ENCODE measurements at regions not wholly inside any gene's neighbourhood (a gene's known extent, or its start where the extent isn't known, plus 50 kb on each side); places are given as distances from the start of the nearest gene placed in this dataset.
"Not testable (repeated sequence)": the region's sequence is repeated elsewhere in the genome, so short reads cannot be mapped to it uniquely, and the experiment has no call there.

- WGBS (ENCODE audit: insufficient coverage) = no CpG with 5 or more reads among the region's 4 CpGs
- Histone ChIP-seq H3K4me3 (ENCODE audit: low read length) (no peak overlapping the region), H3K27ac (ENCODE audit: low read length) (no peak overlapping the region), H3K4me1 (ENCODE audit: control insufficient read depth, insufficient read depth, low read length) (no peaks in the 10 kb centered on the region), H3K27me3 (ENCODE audit: control insufficient read depth, insufficient read depth, low read length) (no peaks in the 10 kb centered on the region), H3K9me3 (replicated peaks; ENCODE audit: control insufficient read depth, low read depth, low read length) (no peaks in the 10 kb centered on the region), H3K36me3 (ENCODE audit: control insufficient read depth, insufficient read depth, low read length) (no peaks in the 10 kb centered on the region)
- DNase-seq = no peak
Observed at GRCh38 chr3:181610083-181610972, 101.4 kb upstream of the SOX2 start.

GRCh38 chr3:181609030-181609767, 102.5 kb upstream of the SOX2 start:
- H3K4me3 ChIP-seq (ENCODE audit: low read length) = no peak overlapping the region
- WGBS (ENCODE audit: insufficient coverage) = no CpG with 5 or more reads among the region's 1 CpG
- H3K36me3 ChIP-seq (ENCODE audit: control insufficient read depth, insufficient read depth, low read length) = no peaks in the 10 kb centered on the region
- H3K9me3 ChIP-seq (replicated peaks; ENCODE audit: control insufficient read depth, low read depth, low read length) = no peaks in the 10 kb centered on the region
- DNase-seq = no peak
- H3K4me1 ChIP-seq (ENCODE audit: control insufficient read depth, insufficient read depth, low read length) = no peaks in the 10 kb centered on the region
- H3K27me3 ChIP-seq (ENCODE audit: control insufficient read depth, insufficient read depth, low read length) = no peaks in the 10 kb centered on the region
- no peak overlapping the region for H3K27ac ChIP-seq (ENCODE audit: low read length)

- 94% methylated on average over 2 of the region's 3 CpGs for WGBS (ENCODE audit: insufficient coverage)
- Histone ChIP-seq H3K27me3 (ENCODE audit: control insufficient read depth, insufficient read depth, low read length) (no peaks in the 10 kb centered on the region), H3K27ac (ENCODE audit: low read length) (no peak overlapping the region), H3K9me3 (replicated peaks; ENCODE audit: control insufficient read depth, low read depth, low read length) (no peaks in the 10 kb centered on the region), H3K36me3 (ENCODE audit: control insufficient read depth, insufficient read depth, low read length) (no peaks in the 10 kb centered on the region), H3K4me1 (ENCODE audit: control insufficient read depth, insufficient read depth, low read length) (no peaks in the 10 kb centered on the region), H3K4me3 (ENCODE audit: low read length) (no peak overlapping the region)
- DNase-seq = no peak
Observed at GRCh38 chr3:181604267-181604666, 107.5 kb upstream of the SOX2 start.

GRCh38 chr3:181596126-181596525, 115.6 kb upstream of the SOX2 start:
- Histone ChIP-seq H3K27ac (ENCODE audit: low read length) (no peak overlapping the region), H3K9me3 (replicated peaks; ENCODE audit: control insufficient read depth, low read depth, low read length) (no peaks in the 10 kb centered on the region), H3K4me3 (ENCODE audit: low read length) (no peak overlapping the region), H3K36me3 (ENCODE audit: control insufficient read depth, insufficient read depth, low read length) (no peaks in the 10 kb centered on the region), H3K4me1 (ENCODE audit: control insufficient read depth, insufficient read depth, low read length) (no peaks in the 10 kb centered on the region), H3K27me3 (ENCODE audit: control insufficient read depth, insufficient read depth, low read length) (no peaks in the 10 kb centered on the region)
- no peak for DNase-seq

- not testable (repeated sequence) for DNase-seq; H3K4me1 ChIP-seq (ENCODE audit: control insufficient read depth, insufficient read depth, low read length); H3K4me3 ChIP-seq (ENCODE audit: low read length); H3K27ac ChIP-seq (ENCODE audit: low read length); H3K36me3 ChIP-seq (ENCODE audit: control insufficient read depth, insufficient read depth, low read length); H3K27me3 ChIP-seq (ENCODE audit: control insufficient read depth, insufficient read depth, low read length); H3K9me3 ChIP-seq (replicated peaks; ENCODE audit: control insufficient read depth, low read depth, low read length)
- 78% methylated on average over 12 of the region's 12 CpGs for WGBS (ENCODE audit: insufficient coverage)
Observed at GRCh38 chr3:181590939-181591338, 120.8 kb upstream of the SOX2 start.

- no CpG with 5 or more reads among the region's 8 CpGs for WGBS (ENCODE audit: insufficient coverage)
- Histone ChIP-seq H3K4me3 (ENCODE audit: low read length) (no peak overlapping the region), H3K4me1 (ENCODE audit: control insufficient read depth, insufficient read depth, low read length) (no peaks in the 10 kb centered on the region), H3K9me3 (replicated peaks; ENCODE audit: control insufficient read depth, low read depth, low read length) (no peaks in the 10 kb centered on the region), H3K36me3 (ENCODE audit: control insufficient read depth, insufficient read depth, low read length) (no peaks in the 10 kb centered on the region), H3K27me3 (ENCODE audit: control insufficient read depth, insufficient read depth, low read length) (no peaks in the 10 kb centered on the region), H3K27ac (ENCODE audit: low read length) (no peak overlapping the region)
- no peak for DNase-seq
Observed at GRCh38 chr3:181582619-181583018, 129.1 kb upstream of the SOX2 start.

GRCh38 chr3:181581656-181582055, 130.1 kb upstream of the SOX2 start:
- Histone ChIP-seq H3K27me3 (ENCODE audit: control insufficient read depth, insufficient read depth, low read length) (no peaks in the 10 kb centered on the region), H3K4me3 (ENCODE audit: low read length) (no peak overlapping the region), H3K36me3 (ENCODE audit: control insufficient read depth, insufficient read depth, low read length) (no peaks in the 10 kb centered on the region), H3K9me3 (replicated peaks; ENCODE audit: control insufficient read depth, low read depth, low read length) (no peaks in the 10 kb centered on the region), H3K27ac (ENCODE audit: low read length) (no peak overlapping the region), H3K4me1 (ENCODE audit: control insufficient read depth, insufficient read depth, low read length) (no peaks in the 10 kb centered on the region)
- no peak for DNase-seq
- 67% methylated on average over 1 of the region's 4 CpGs for WGBS (ENCODE audit: insufficient coverage)

GRCh38 chr3:181578743-181579142, 133.0 kb upstream of the SOX2 start:
- H3K27me3 ChIP-seq (ENCODE audit: control insufficient read depth, insufficient read depth, low read length) = no peaks in the 10 kb centered on the region
- H3K36me3 ChIP-seq (ENCODE audit: control insufficient read depth, insufficient read depth, low read length) = no peaks in the 10 kb centered on the region
- H3K4me3 ChIP-seq (ENCODE audit: low read length) = no peak overlapping the region
- no peak overlapping the region for H3K27ac ChIP-seq (ENCODE audit: low read length)
- no peaks in the 10 kb centered on the region for H3K9me3 ChIP-seq (replicated peaks; ENCODE audit: control insufficient read depth, low read depth, low read length)
- H3K4me1 ChIP-seq (ENCODE audit: control insufficient read depth, insufficient read depth, low read length) = no peaks in the 10 kb centered on the region
- WGBS (ENCODE audit: insufficient coverage) = 56% methylated on average over 2 of the region's 2 CpGs
- DNase-seq = no peak

GRCh38 chr3:181572432-181572831, 139.3 kb upstream of the SOX2 start:
- Histone ChIP-seq H3K36me3 (ENCODE audit: control insufficient read depth, insufficient read depth, low read length) (no peaks in the 10 kb centered on the region), H3K27ac (ENCODE audit: low read length) (no peak overlapping the region), H3K4me1 (ENCODE audit: control insufficient read depth, insufficient read depth, low read length) (no peaks in the 10 kb centered on the region), H3K9me3 (replicated peaks; ENCODE audit: control insufficient read depth, low read depth, low read length) (no peaks in the 10 kb centered on the region), H3K27me3 (ENCODE audit: control insufficient read depth, insufficient read depth, low read length) (no peaks in the 10 kb centered on the region), H3K4me3 (ENCODE audit: low read length) (no peak overlapping the region)
- no CpG with 5 or more reads among the region's 2 CpGs for WGBS (ENCODE audit: insufficient coverage)
- DNase-seq = no peak

- Histone ChIP-seq H3K4me3 (ENCODE audit: low read length) (no peak overlapping the region), H3K4me1 (ENCODE audit: control insufficient read depth, insufficient read depth, low read length) (no peaks in the 10 kb centered on the region), H3K27ac (ENCODE audit: low read length) (no peak overlapping the region), H3K36me3 (ENCODE audit: control insufficient read depth, insufficient read depth, low read length) (no peaks in the 10 kb centered on the region), H3K27me3 (ENCODE audit: control insufficient read depth, insufficient read depth, low read length) (no peaks in the 10 kb centered on the region), H3K9me3 (replicated peaks; ENCODE audit: control insufficient read depth, low read depth, low read length) (no peaks in the 10 kb centered on the region)
- no peak for DNase-seq
- WGBS (ENCODE audit: insufficient coverage) = no CpG with 5 or more reads among the region's 3 CpGs
Observed at GRCh38 chr3:181570472-181570871, 141.3 kb upstream of the SOX2 start.

Data from muscle of leg (tissue), 3 donors.